Cardiac fibroblast (primary cell): ENCODE measurements at regions not wholly inside any gene's neighbourhood (a gene's known extent, or its start where the extent isn't known, plus 50 kb on each side); places are given as distances from the start of the nearest gene placed in this dataset.
A peak's percentile ranks its signal among the peaks of the same experiment; 100 is the strongest.

Experiments
- DNase-seq, 2 donors: peaks; one replicate each; pipeline versions ENCODE4 v3.0.0 to v3.0.0-alpha.2; 2010; ENCODE audit warnings: low read depth in 2 of 2
- H3K4me3 ChIP-seq, 2 donors: replicated peaks in 1 of 2; 1 replicate in 1 of 2; 2 replicates in 1 of 2; pipeline ENCODE4 v1.5.1; 2011; ENCODE audit warnings: low read depth in 2 of 2, low read length in 2 of 2, mild to moderate bottlenecking in 2 of 2, moderate library complexity in 1 of 2
- TF ChIP-seq, protein P1 (sequence below): IDR thresholded peaks from one replicate; pipeline ENCODE4 v1.5.1; 2011; ENCODE audit warnings: low read depth, mild to moderate bottlenecking, low read length, inconsistent platforms

DNA sequence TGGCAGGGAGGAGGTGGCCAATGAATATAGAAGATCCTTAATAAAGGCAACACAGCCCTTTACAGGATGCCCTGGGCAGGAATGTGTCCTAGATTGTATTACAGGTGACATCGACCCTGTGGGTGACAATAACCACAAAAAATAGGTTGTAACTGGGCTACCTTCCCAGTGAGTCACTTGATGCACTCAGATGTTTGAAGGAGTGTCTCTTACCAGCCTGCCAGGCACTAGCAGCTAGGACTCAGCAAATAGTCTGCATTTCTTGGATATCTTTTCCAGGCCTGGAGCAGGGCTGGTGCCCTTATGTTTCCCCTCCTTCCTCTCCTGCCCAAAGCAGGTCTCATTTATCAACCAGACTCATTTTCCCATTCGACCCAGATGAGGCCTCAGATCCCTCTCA, 50.9 kb upstream of the TMEM164 start:
- TF ChIP-seq, protein P1, sequence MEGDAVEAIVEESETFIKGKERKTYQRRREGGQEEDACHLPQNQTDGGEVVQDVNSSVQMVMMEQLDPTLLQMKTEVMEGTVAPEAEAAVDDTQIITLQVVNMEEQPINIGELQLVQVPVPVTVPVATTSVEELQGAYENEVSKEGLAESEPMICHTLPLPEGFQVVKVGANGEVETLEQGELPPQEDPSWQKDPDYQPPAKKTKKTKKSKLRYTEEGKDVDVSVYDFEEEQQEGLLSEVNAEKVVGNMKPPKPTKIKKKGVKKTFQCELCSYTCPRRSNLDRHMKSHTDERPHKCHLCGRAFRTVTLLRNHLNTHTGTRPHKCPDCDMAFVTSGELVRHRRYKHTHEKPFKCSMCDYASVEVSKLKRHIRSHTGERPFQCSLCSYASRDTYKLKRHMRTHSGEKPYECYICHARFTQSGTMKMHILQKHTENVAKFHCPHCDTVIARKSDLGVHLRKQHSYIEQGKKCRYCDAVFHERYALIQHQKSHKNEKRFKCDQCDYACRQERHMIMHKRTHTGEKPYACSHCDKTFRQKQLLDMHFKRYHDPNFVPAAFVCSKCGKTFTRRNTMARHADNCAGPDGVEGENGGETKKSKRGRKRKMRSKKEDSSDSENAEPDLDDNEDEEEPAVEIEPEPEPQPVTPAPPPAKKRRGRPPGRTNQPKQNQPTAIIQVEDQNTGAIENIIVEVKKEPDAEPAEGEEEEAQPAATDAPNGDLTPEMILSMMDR = no peak
- H3K4me3 ChIP-seq = no peak overlapping the region
- DNase-seq = no peak

DNA sequence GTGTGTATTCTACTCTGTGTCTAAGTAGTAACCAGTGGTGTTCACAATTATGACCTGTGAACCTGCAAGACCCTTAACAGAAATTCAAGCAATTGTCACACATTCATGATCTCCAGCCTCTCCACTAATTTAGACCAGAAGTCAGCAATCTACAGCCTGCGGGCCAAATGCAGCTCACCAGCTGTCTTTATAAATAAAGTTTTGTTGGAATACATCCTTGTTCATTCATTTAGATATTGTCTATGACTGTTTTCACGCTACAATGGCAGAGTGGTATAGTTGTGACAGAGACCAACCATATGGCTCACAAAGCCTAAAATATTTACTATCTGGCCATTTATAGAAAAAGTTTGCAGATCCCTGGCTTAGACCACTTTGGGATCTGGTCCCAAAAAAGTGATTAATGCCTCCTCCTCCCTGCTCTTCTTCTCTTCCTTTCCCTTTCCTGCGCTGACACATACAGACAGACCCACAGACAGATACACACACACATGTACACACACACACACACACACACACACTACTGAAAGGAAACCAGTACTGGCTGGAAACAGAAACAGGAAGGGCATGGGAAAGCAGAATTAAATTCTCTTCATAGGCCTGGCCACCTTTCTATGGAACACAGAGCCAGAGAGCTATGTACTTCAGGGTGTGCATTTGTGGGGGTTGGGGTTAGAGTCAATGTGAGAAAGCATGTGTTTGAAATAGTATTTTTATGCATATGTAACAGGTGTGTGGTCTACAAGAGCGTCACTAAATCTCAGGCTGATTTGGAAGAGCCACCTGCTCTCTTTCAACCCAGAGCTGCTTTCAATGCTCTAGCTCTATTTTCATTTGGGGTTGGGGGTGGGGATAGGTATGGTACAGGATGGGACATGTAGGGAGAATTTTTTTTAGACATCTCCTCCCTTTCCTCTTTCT, 49.7 kb upstream of the TMEM164 start:
- peak; percentile 35 to 52 for DNase-seq
- TF ChIP-seq, protein P1 = no peak
- no peak overlapping the region for H3K4me3 ChIP-seq
